Keratinocyte (primary cell): ENCODE measurements at regions not wholly inside any gene's neighbourhood (a gene's known extent, or its start where the extent isn't known, plus 50 kb on each side); places are given as distances from the start of the nearest gene placed in this dataset.

Source experiments
- CTCF ChIP-seq, 3 experiments: IDR thresholded peaks in 1 of 3; conservative IDR thresholded peaks in 1 of 3; optimal IDR thresholded peaks in 1 of 3; 2 replicates in 2 of 3; 3 replicates in 1 of 3; pipeline versions ENCODE3 to v1.5.1; 2011; ENCODE audit warnings: low read length in 3 of 3, mild to moderate bottlenecking in 3 of 3, moderate library complexity in 2 of 3, control low read depth in 1 of 3, inconsistent platforms in 1 of 3; ENCODE audit not compliant: insufficient read depth in 2 of 3; ENCODE audit errors: extremely low read depth in 1 of 3
- EZH2 ChIP-seq: IDR thresholded peaks from one replicate; pipeline ENCODE4 v1.6.1; 2012; ENCODE audit warnings: inconsistent platforms, mild to moderate bottlenecking, low read length, moderate library complexity

- TF ChIP-seq CTCF (optimal IDR thresholded peaks at IDR 0.05 in 1 of 3, IDR thresholded peaks at IDR 0.05 in 1 of 3, conservative IDR thresholded peaks at IDR 0.05 in 1 of 3; ENCODE audit: extremely low read depth in 1 of 3, insufficient read depth in 2 of 3, low read length in 3 of 3) (no peak), EZH2 (no peak)
Measured at GRCh38 chrX:142054094-142054493, 150.4 kb downstream of the MAGEC1 start.
